NCI-H128 (cell line): ENCODE measurements at regions not wholly inside any gene's neighbourhood (a gene's known extent, or its start where the extent isn't known, plus 50 kb on each side); places are given as distances from the start of the nearest gene placed in this dataset.

Experiments used
- DNase-seq: peaks from one replicate; lab custom pipeline; 2025; ENCODE audit not compliant: unreplicated experiment; lab: John Stamatoyannopoulos, UW

DNA sequence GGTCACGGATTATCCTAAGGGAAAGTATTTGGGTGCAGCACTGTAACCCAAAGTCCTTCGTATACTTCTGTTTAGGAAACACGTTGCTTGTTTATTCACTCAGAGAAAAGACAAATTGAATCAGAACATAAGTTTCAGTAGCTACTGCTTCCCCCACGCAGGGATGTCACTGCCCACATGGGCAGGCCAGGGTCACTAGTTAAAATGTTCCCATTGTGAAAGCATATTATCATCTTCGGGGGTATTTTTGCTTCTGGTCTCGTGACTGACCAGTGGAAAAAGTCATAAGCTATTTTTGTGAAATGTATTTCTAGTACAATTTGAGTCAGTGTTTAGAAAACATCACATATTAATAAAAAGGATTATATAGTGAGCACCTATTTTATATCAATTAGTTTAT is 377.8 kb downstream of the PCDH7 start:
- no peak for DNase-seq

DNA sequence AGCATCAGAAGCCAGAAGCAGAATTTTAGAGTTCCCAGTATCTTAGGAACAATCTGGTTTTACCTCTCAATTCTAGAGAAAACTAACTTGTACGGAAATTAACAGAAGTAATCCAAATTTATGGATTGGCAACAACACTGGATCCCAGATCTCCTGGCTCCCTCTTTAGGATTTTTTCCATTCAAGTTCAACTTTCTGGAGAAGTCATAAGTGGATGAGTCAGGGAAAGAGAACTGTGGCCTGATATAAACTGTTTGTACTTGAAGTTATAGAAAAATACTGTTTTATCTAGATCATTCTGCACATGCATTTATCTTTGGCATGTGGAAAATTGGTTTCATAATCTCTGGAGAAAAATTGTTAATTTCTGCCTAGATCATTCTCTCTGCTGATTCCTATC is 380.4 kb downstream of the PCDH7 start:
- no peak for DNase-seq

GRCh38 chr4:31104043-31104442 is 383.9 kb downstream of the PCDH7 start:
- DNase-seq, result no peak

DNA sequence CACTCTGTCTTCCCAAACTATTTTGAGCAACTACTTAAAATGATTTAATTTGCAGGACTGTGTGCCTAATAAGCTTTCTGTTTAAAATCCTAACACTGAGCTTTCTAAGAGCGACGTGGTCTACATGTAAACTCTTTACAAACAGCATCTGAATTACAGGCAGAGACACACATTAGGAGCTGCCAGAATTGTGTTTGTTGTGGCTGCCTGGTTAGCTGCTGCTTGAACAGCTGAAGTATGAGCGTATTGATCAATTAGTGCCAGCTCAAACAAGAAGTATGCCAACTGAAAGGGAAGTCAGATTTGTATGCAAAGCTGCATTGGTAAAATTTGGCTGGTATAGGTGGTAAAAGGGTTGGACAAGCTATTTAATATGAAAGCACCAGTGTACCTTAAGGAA is 384.4 kb downstream of the PCDH7 start:
- DNase-seq, result no peak

DNA sequence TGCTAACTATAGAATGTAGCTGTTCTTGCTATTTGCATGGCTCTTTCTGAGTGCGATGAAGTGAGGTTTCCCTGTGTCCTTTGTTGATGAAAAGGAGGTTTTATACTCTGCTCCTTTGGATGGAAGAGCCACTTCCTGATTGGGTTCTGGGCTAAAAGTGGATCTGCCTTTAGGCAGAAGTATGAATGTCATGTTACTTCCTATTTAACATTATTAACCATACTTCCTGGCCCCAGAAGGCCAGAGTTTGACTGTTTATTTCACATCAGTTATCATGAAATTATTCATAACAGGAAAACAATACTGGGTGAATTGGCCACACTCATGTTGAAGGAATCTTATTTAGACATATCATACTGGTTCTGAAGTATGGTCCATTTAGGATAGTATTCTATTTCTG is 386.2 kb downstream of the PCDH7 start:
- no peak for DNase-seq

GRCh38 chr4:31107362-31107761 is 387.2 kb downstream of the PCDH7 start:
- no peak for DNase-seq

GRCh38 chr4:31108762-31109161 is 388.6 kb downstream of the PCDH7 start:
- DNase-seq, result no peak

GRCh38 chr4:31111790-31112189 is 391.6 kb downstream of the PCDH7 start:
- DNase-seq, result no peak

DNA sequence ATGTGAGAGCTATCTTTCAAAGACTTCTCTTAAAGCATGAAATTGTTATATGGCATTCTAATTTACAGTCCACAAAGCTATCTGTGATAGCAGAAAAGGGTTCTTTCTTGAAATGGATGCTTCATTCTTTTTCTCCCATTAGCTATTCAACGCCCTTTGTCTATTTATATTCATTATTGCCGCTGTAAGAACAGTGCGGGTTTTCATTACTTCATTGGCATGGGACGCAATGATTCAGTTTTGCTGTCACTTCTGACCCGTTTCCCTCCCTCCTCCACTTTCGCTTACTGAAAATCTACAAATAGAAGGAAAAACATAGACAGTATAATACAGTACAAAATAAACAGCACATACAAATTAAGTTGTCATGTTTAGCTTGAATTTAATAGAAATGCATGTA is 394.6 kb downstream of the PCDH7 start:
- DNase-seq, result no peak

DNA sequence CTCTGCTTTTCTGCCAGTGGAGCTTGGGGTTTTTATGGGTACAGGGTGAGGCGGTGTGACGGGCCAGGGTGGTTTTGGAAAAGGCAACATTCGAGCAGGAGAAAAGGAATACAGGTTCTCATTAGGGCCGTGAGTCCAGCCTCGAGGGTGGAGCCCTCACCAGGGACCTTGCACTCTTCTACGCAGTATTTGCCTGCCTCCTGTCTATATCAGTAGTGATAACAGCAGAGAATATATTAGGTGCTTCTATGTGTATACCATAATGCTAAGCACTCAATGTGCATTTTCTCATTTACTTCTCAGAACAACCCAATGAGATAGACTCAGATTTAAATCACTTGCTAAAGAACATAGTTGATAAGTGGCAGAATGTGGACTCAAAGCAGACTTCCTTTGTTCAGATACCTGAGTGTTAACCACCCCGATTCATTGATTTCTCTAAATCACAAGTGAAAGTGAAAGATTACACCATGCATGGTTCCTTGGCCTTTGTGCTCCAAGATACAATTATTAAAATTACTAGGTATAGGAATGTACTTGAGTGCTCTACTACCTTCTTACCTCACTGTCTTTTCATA is 403.9 kb downstream of the PCDH7 start:
- DNase-seq, result no peak

DNA sequence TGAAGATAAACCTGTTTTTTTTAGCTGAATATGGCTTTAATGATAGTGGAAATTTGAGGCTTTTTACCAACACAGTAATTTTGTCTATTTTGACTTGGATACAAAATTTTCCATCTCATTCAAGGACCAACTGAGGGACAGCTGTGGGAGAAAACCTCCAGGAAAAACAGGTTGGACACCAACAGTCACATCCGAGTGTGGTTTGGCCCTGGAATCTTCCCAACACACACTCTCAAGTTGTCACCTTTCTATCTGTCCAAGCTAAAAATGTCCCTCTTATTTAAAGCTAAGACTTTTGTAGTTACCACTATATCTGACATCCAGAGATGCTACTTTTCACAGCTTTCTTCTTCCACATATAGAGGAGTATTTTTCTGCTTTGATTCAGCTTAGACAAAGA is 404.9 kb downstream of the PCDH7 start:
- no peak for DNase-seq

GRCh38 chr4:31125496-31125895 is 405.3 kb downstream of the PCDH7 start:
- DNase-seq, result no peak

GRCh38 chr4:31126881-31127398 is 406.8 kb downstream of the PCDH7 start:
- no peak for DNase-seq

DNA sequence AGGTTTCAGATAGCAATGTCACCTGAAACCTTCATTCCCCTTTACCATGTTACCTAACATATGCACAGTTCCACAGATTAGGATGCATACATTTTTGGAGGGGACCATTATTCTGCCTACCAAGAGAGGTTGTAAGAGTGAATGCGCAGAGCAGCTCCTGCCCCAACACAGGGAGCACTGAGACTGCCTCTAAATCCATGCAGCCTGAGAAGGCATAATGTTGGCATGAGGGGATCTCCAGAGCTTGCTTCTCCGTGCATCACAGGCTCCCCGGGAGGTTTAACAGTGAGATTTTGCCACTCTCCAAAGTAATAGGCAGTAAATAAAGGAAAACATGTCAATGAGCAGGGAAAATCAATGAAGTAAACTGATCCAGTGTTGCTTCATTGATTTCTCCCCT is 410.8 kb downstream of the PCDH7 start:
- DNase-seq, result no peak

GRCh38 chr4:31134720-31135119 is 414.6 kb downstream of the PCDH7 start:
- DNase-seq, result no peak

DNA sequence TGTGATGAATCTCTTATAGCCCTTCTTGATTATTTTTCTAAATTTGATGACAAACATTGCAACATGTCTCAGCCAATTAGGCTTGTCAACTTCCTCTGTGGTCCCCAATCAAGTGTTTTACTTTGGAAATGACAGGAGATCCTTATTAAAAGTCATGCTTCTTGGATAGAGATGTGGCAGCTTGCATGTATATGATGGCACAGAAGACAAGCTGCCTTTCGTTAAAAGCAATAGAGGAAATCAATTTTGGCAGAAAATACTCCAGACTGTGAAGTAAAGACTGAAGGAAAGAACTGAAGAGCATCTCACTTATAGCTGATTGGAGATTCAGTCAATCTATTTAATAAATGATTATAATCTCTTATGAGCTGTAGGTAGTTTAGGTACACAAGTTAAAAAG is 419.6 kb downstream of the PCDH7 start:
- no peak for DNase-seq

GRCh38 chr4:31141095-31141831 is 421.1 kb downstream of the PCDH7 start:
- no peak for DNase-seq

- no peak for DNase-seq
These were observed 421.6 kb downstream of the PCDH7 start for GRCh38 chr4:31141832-31142142.

DNA sequence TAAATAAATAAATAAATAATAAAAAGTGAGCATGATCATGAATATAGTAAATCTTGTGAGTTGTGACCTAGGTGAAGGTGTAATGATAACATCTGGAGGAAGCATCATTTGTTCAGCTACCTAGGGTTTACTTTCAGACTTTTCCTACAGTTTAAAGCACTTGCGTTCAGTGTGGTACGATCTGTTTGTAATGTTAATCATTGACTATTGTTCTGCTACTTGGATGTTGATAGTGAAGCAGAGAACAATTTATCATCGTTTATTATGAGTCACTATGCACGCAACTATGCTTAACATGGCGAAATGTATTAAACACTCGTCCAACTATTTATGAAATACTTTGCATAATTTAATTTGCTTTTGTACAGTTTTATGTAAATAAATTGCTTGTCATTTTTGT is 426.2 kb downstream of the PCDH7 start:
- DNase-seq, result no peak

DNA sequence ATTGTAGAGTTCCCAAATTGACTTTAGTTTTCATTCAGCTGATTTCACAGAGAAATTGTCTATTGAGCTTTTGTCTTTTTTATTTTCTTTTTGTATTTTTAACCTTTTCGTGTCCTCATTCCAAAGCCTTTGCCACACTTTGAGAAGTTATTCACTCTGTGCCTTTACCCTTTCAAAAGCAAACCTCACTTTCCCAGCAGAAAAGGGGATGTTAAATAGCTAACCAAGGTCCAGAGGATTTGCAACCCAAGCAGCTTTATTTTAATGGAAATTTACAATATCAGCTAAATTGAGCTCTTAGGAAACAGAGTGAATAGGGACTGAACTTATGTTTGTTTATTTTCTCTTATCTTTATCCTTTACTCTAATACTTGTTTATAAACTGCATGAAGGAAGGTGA is 428.8 kb downstream of the PCDH7 start:
- no peak for DNase-seq

- no peak for DNase-seq
These were observed 436.1 kb downstream of the PCDH7 start for GRCh38 chr4:31156221-31156620.

DNA sequence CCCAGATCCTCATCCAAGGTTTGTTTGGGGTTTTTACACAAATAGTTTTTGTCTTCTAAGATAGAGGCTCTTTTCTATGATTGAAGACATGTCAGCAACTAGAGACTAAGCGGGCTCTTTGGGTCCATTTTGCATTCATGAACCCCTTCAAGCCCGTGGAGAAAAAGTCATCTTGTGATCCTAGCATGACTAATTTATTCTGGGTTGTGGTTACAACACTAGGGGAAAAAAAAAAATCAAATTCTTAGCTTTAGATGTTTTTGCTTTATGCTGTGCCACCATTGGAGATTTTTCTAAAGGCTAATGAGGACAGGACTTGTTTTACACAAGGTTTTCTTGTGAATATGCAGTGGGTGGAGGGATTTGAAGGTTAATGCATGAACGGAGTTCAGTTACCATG is 440.0 kb downstream of the PCDH7 start:
- DNase-seq, result no peak

GRCh38 chr4:31169846-31170245 is 449.7 kb downstream of the PCDH7 start:
- no peak for DNase-seq
